ENCODE measurements at regions not wholly inside any gene's neighbourhood (a gene's known extent, or its start where the extent isn't known, plus 50 kb on each side); places are given as distances from the start of the nearest gene placed in this dataset.

- DNase-seq (ENCODE audit: low read depth in 2 of 2): no peak
These were observed 229.0 kb downstream of the PPARGC1A start for GRCh38 chr4:23660865-23661264.

- DNase-seq (ENCODE audit: low read depth in 2 of 2): no peak
These were observed 235.1 kb downstream of the PPARGC1A start for GRCh38 chr4:23654791-23655190.

- DNase-seq (ENCODE audit: low read depth in 2 of 2): no peak
These were observed 240.8 kb downstream of the PPARGC1A start for GRCh38 chr4:23648854-23649596.

GRCh38 chr4:23635468-23635867, 254.4 kb downstream of the PPARGC1A start:
- DNase-seq (ENCODE audit: low read depth in 2 of 2): no peak

- no peak for DNase-seq (ENCODE audit: low read depth in 2 of 2)
These were observed 258.4 kb downstream of the PPARGC1A start for GRCh38 chr4:23631255-23631950.

GRCh38 chr4:23630110-23630509, 259.7 kb downstream of the PPARGC1A start:
- no peak for DNase-seq (ENCODE audit: low read depth in 2 of 2)

GRCh38 chr4:23629421-23629820, 260.4 kb downstream of the PPARGC1A start:
- no peak for DNase-seq (ENCODE audit: low read depth in 2 of 2)

GRCh38 chr4:23614284-23614892, 275.5 kb downstream of the PPARGC1A start:
- DNase-seq (ENCODE audit: low read depth in 2 of 2): no peak

GRCh38 chr4:23613782-23614181, 276.1 kb downstream of the PPARGC1A start:
- DNase-seq (ENCODE audit: low read depth in 2 of 2): no peak

- no peak for DNase-seq (ENCODE audit: low read depth in 2 of 2)
These were observed 287.1 kb downstream of the PPARGC1A start for GRCh38 chr4:23602720-23603119.

- DNase-seq (ENCODE audit: low read depth in 2 of 2): no peak
These were observed 295.7 kb downstream of the PPARGC1A start for GRCh38 chr4:23594125-23594524.

GRCh38 chr4:23590431-23590830, 299.4 kb downstream of the PPARGC1A start:
- no peak for DNase-seq (ENCODE audit: low read depth in 2 of 2)

- no peak for DNase-seq (ENCODE audit: low read depth in 2 of 2)
These were observed 305.8 kb downstream of the PPARGC1A start for GRCh38 chr4:23584024-23584423.

- no peak for DNase-seq (ENCODE audit: low read depth in 2 of 2)
These were observed 307.2 kb downstream of the PPARGC1A start for GRCh38 chr4:23582671-23583070.

GRCh38 chr4:23579166-23579565, 310.7 kb downstream of the PPARGC1A start:
- DNase-seq (ENCODE audit: low read depth in 2 of 2): no peak

- DNase-seq (ENCODE audit: low read depth in 2 of 2): no peak
These were observed 312.4 kb downstream of the PPARGC1A start for GRCh38 chr4:23577398-23577797.

GRCh38 chr4:23572382-23572781, 317.5 kb downstream of the PPARGC1A start:
- no peak for DNase-seq (ENCODE audit: low read depth in 2 of 2)

- DNase-seq (ENCODE audit: low read depth in 2 of 2): no peak
These were observed 322.5 kb downstream of the PPARGC1A start for GRCh38 chr4:23567338-23567737.

- no peak for DNase-seq (ENCODE audit: low read depth in 2 of 2)
These were observed 329.1 kb downstream of the PPARGC1A start for GRCh38 chr4:23560748-23561147.

GRCh38 chr4:23558101-23558500, 331.7 kb downstream of the PPARGC1A start:
- DNase-seq (ENCODE audit: low read depth in 2 of 2): no peak

- no peak for DNase-seq (ENCODE audit: low read depth in 2 of 2)
These were observed 342.2 kb downstream of the PPARGC1A start for GRCh38 chr4:23547601-23548000.

- no peak for DNase-seq (ENCODE audit: low read depth in 2 of 2)
These were observed 342.8 kb downstream of the PPARGC1A start for GRCh38 chr4:23547096-23547495.

- DNase-seq (ENCODE audit: low read depth in 2 of 2): no peak
These were observed 349.8 kb downstream of the PPARGC1A start for GRCh38 chr4:23539969-23540569.

All from activated CD8-positive, alpha-beta memory T cell treated with anti-CD3 and anti-CD28 coated beads for 4 hours (primary cell).